ENCODE measurements at regions not wholly inside any gene's neighbourhood (a gene's known extent, or its start where the extent isn't known, plus 50 kb on each side); places are given as distances from the start of the nearest gene placed in this dataset.
A peak's percentile ranks its signal among the peaks of the same experiment; 100 is the strongest.

- H3K9ac ChIP-seq (ENCODE audit: low read depth, low read length) = no peak overlapping the region
- H3K27me3 ChIP-seq (ENCODE audit: control insufficient read depth, insufficient read depth, low read length) = no peaks in the 10 kb centered on the region
- H3K14ac ChIP-seq (replicated peaks; ENCODE audit: low read depth, low read length) = no peak overlapping the region
- no peak overlapping the region for H3K4me3 ChIP-seq (ENCODE audit: insufficient read depth, low read depth, low read length)
- no peak overlapping the region for H2AK5ac ChIP-seq (ENCODE audit: low read depth, low read length)
- no peak for DNase-seq
- no peak overlapping the region for H2BK120ac ChIP-seq (ENCODE audit: low read depth, low read length)
- dilution Hi-C loops (cut with HindIII; ENCODE audit: low sequenced_read_pairs, unreplicated experiment) = no loop called here
- H3K9me1 ChIP-seq (ENCODE audit: insufficient read depth, low read length) = no peaks in the 10 kb centered on the region
- H3K23ac ChIP-seq (ENCODE audit: low read depth, low read length) = no peak overlapping the region
- TF ChIP-seq RAD21 (IDR thresholded peaks at IDR 0.05; ENCODE audit: low read length) (no peak), RCOR1 (IDR thresholded peaks at IDR 0.05; ENCODE audit: insufficient replicate concordance, low read length) (no peak), MAFK (IDR thresholded peaks at IDR 0.05; ENCODE audit: low read depth, low read length) (peak; percentile 63)
- TF ChIP-seq, protein P1, sequence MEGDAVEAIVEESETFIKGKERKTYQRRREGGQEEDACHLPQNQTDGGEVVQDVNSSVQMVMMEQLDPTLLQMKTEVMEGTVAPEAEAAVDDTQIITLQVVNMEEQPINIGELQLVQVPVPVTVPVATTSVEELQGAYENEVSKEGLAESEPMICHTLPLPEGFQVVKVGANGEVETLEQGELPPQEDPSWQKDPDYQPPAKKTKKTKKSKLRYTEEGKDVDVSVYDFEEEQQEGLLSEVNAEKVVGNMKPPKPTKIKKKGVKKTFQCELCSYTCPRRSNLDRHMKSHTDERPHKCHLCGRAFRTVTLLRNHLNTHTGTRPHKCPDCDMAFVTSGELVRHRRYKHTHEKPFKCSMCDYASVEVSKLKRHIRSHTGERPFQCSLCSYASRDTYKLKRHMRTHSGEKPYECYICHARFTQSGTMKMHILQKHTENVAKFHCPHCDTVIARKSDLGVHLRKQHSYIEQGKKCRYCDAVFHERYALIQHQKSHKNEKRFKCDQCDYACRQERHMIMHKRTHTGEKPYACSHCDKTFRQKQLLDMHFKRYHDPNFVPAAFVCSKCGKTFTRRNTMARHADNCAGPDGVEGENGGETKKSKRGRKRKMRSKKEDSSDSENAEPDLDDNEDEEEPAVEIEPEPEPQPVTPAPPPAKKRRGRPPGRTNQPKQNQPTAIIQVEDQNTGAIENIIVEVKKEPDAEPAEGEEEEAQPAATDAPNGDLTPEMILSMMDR (conservative IDR thresholded peaks at IDR 0.05; ENCODE audit: low read depth, low read length) = no peak
- peaks cover 4% of the 10 kb centered on the region for H3K9me3 ChIP-seq (ENCODE audit: control insufficient read depth, insufficient read depth, low read length)
- H3K4me2 ChIP-seq (ENCODE audit: low read depth, low read length) = no peak overlapping the region
- no TSS peak for BruUV-seq (replicated peaks)
- H4K91ac ChIP-seq (ENCODE audit: insufficient read depth, low read depth, low read length) = no peak overlapping the region
- H3K4me1 ChIP-seq (ENCODE audit: control insufficient read depth, insufficient read depth, low read length) = no peaks in the 10 kb centered on the region
- intact Hi-C loops (cut with micrococcal nuclease) = no loop called here
- no peak overlapping the region for H2AFZ ChIP-seq (replicated peaks; ENCODE audit: low read length, poor library complexity)
- WGBS, 2 experiments (ENCODE audit: extremely low coverage in 2 of 2, insufficient read length in 1 of 2) = no CpG with 5 or more reads among the region's 1 CpG
- H3K4ac ChIP-seq (ENCODE audit: low read depth, low read length) = no peak overlapping the region
- no peaks in the 10 kb centered on the region for H3K79me1 ChIP-seq (ENCODE audit: low read depth in 1 of 2, low read length in 2 of 2)
- no peak overlapping the region for H2BK5ac ChIP-seq (ENCODE audit: low read depth, low read length, poor library complexity, severe bottlenecking)
- in situ Hi-C loops (cut with MboI; ENCODE audit: low sequenced_read_pairs) = no loop called here
- no peaks in the 10 kb centered on the region for H4K20me1 ChIP-seq (ENCODE audit: insufficient read depth, low read length)
- no peak overlapping the region for H3K18ac ChIP-seq (ENCODE audit: low read depth, low read length)
- no peak for ATAC-seq (ENCODE audit: low read depth)
- no peak overlapping the region for H4K8ac ChIP-seq (ENCODE audit: low read depth in 2 of 2, low read length in 2 of 2)
- H3K36me3 ChIP-seq (ENCODE audit: control insufficient read depth, insufficient read depth, low read length) = no peaks in the 10 kb centered on the region
- no peak overlapping the region for H2BK15ac ChIP-seq (ENCODE audit: low read depth, low read length)
- ChIA-PET CTCF (no interaction called here), POLR2A (ENCODE audit: unreplicated experiment) (no interaction called here)
- no peak overlapping the region for H2AK9ac ChIP-seq (replicated peaks; ENCODE audit: low read depth, low read length, poor library complexity)
- H3K56ac ChIP-seq (ENCODE audit: extremely low read depth, insufficient read depth, low read length) = no peak overlapping the region
- H4K5ac ChIP-seq (ENCODE audit: low read depth, low read length) = no peak overlapping the region
- no peak overlapping the region for H2BK20ac ChIP-seq (ENCODE audit: low read depth, low read length)
- no peak overlapping the region for H3K27ac ChIP-seq (ENCODE audit: insufficient read depth, low read length)
Measured at GRCh38 chr2:116891191-116891590, 923.3 kb upstream of the DDX18 start.
